ENCODE measurements at regions not wholly inside any gene's neighbourhood (a gene's known extent, or its start where the extent isn't known, plus 50 kb on each side); places are given as distances from the start of the nearest gene placed in this dataset.

GRCh38 chr6:113142671-113143174 lies 714.4 kb upstream of the MARCKS start:
- Histone ChIP-seq H3K4me3 (replicated peaks in 1 of 3; ENCODE audit: insufficient read depth in 1 of 3, low read depth in 1 of 3, low read length in 3 of 3) (no peak overlapping the region), H3K4me2 (ENCODE audit: insufficient read depth, low read length) (no peak overlapping the region), H3K79me2 (ENCODE audit: control insufficient read depth, insufficient read depth, low read length) (no peaks in the 10 kb centered on the region), H3K9ac (replicated peaks; ENCODE audit: extremely low read depth, insufficient read depth, low read length) (no peak overlapping the region), H3K9me3 (replicated peaks; ENCODE audit: control insufficient read depth, insufficient read depth, low read length) (no peaks in the 10 kb centered on the region), H4K20me1 (replicated peaks; ENCODE audit: control insufficient read depth, extremely low read depth, insufficient read depth, low read length) (no peaks in the 10 kb centered on the region), H3K4me1 (ENCODE audit: control insufficient read depth, extremely low read depth, insufficient read depth, low read length) (peaks cover 18% of the 10 kb centered on the region), H3K27ac (ENCODE audit: insufficient read depth, low read depth, low read length) (no peak overlapping the region), H2AFZ (ENCODE audit: low read depth, low read length) (no peak overlapping the region), H3K36me3 (ENCODE audit: control insufficient read depth in 2 of 2, extremely low read depth in 1 of 2, insufficient read depth in 2 of 2, low read length in 2 of 2) (no peaks in the 10 kb centered on the region), H3K9me1 (replicated peaks; ENCODE audit: control insufficient read depth, extremely low read depth, insufficient read depth, low read length) (no peaks in the 10 kb centered on the region), H3K27me3 (ENCODE audit: control insufficient read depth in 2 of 2, insufficient read depth in 2 of 2, low read length in 2 of 2) (no peaks in the 10 kb centered on the region)
- dilution Hi-C loops (cut with MboI; ENCODE audit: extremely low pct_ligation_motif_present, low sequenced_read_pairs): no loop called here
- FAIRE-seq: no peak
- no TSS peak for BruUV-seq (replicated peaks)
- DNase-seq (ENCODE audit: low read depth, low spot score): no peak
- ChIA-PET POLR2A (no interaction called here), CTCF (interaction anchor here (0.8 to 1.3 kb wide), 2 partner anchors 10 to 12 kb away, joined by 3 read pairs; no protein-coding TSS in a partner anchor)
- intact Hi-C loops (cut with micrococcal nuclease): no loop called here
- TF ChIP-seq JUN (IDR thresholded peaks at IDR 0.05; ENCODE audit: borderline replicate concordance, insufficient read depth, insufficient read length, low read depth): no peak
- no peak for TF ChIP-seq EZH2 (IDR thresholded peaks at IDR 0.05; ENCODE audit: borderline replicate concordance, low read depth, low read length, severe bottlenecking)
- TF ChIP-seq POLR2A (IDR thresholded peaks at IDR 0.05; ENCODE audit: low read depth, low read length): no peak

- no peaks in the 10 kb centered on the region for H3K36me3 ChIP-seq (ENCODE audit: control insufficient read depth in 2 of 2, extremely low read depth in 1 of 2, insufficient read depth in 2 of 2, low read length in 2 of 2)
- TF ChIP-seq MAX (IDR thresholded peaks at IDR 0.05; ENCODE audit: insufficient read depth, insufficient read length) (no peak), FOS (IDR thresholded peaks at IDR 0.05; ENCODE audit: borderline replicate concordance, insufficient read depth, low read length) (no peak), MYC (IDR thresholded peaks at IDR 0.05; ENCODE audit: low read depth, low read length) (no peak), POLR2A (IDR thresholded peaks at IDR 0.05; ENCODE audit: low read depth, low read length) (no peak), GATA2 (IDR thresholded peaks at IDR 0.05; ENCODE audit: insufficient read depth, insufficient read length, low read depth, low read length) (no peak), JUN (IDR thresholded peaks at IDR 0.05; ENCODE audit: borderline replicate concordance, insufficient read depth, insufficient read length, low read depth) (no peak), CTCF (IDR thresholded peaks at IDR 0.05; ENCODE audit: extremely low read depth in 1 of 2, insufficient read depth in 1 of 2, low read depth in 1 of 2, low read length in 2 of 2) (no peak), EZH2 (IDR thresholded peaks at IDR 0.05; ENCODE audit: borderline replicate concordance, low read depth, low read length, severe bottlenecking) (no peak), POLR2AphosphoS5 (IDR thresholded peaks at IDR 0.05; ENCODE audit: insufficient read depth, low read depth, low read length) (no peak)
- no peak overlapping the region for H2AFZ ChIP-seq (ENCODE audit: low read depth, low read length)
- H3K4me3 ChIP-seq (replicated peaks in 1 of 3; ENCODE audit: insufficient read depth in 1 of 3, low read depth in 1 of 3, low read length in 3 of 3): no peak overlapping the region
- H3K27ac ChIP-seq (ENCODE audit: insufficient read depth, low read depth, low read length): no peak overlapping the region
- no peaks in the 10 kb centered on the region for H3K27me3 ChIP-seq (ENCODE audit: control insufficient read depth in 2 of 2, insufficient read depth in 2 of 2, low read length in 2 of 2)
- no peaks in the 10 kb centered on the region for H3K9me1 ChIP-seq (replicated peaks; ENCODE audit: control insufficient read depth, extremely low read depth, insufficient read depth, low read length)
- H3K9me3 ChIP-seq (replicated peaks; ENCODE audit: control insufficient read depth, insufficient read depth, low read length): no peaks in the 10 kb centered on the region
- dilution Hi-C loops (cut with MboI; ENCODE audit: extremely low pct_ligation_motif_present, low sequenced_read_pairs) (no loop called here), intact Hi-C loops (cut with micrococcal nuclease) (no loop called here)
- no peaks in the 10 kb centered on the region for H4K20me1 ChIP-seq (replicated peaks; ENCODE audit: control insufficient read depth, extremely low read depth, insufficient read depth, low read length)
- ChIA-PET CTCF (interaction anchor here (0.8 kb wide), 1 partner anchor 11 kb away, joined by 3 read pairs; no protein-coding TSS in a partner anchor), POLR2A (no interaction called here)
- H3K4me1 ChIP-seq (ENCODE audit: control insufficient read depth, extremely low read depth, insufficient read depth, low read length): peaks cover 13% of the 10 kb centered on the region
- no peak overlapping the region for H3K4me2 ChIP-seq (ENCODE audit: insufficient read depth, low read length)
- no peaks in the 10 kb centered on the region for H3K79me2 ChIP-seq (ENCODE audit: control insufficient read depth, insufficient read depth, low read length)
- no peak overlapping the region for H3K9ac ChIP-seq (replicated peaks; ENCODE audit: extremely low read depth, insufficient read depth, low read length)
- no peak for DNase-seq (ENCODE audit: low read depth, low spot score)
- BruUV-seq (replicated peaks): no TSS peak
- no peak for FAIRE-seq
Observed at GRCh38 chr6:113143206-113143605, 713.9 kb upstream of the MARCKS start.

All from endothelial cell of umbilical vein (primary cell).